Upper lobe of right lung (tissue), 1 donor: ENCODE measurements at regions not wholly inside any gene's neighbourhood (a gene's known extent, or its start where the extent isn't known, plus 50 kb on each side); places are given as distances from the start of the nearest gene placed in this dataset.
"Not testable (repeated sequence)": the region's sequence is repeated elsewhere in the genome, so short reads cannot be mapped to it uniquely, and the experiment has no call there.

Experiments
- ATAC-seq: fragments of 200-7000 bp; cut with Tn5 transposase; one replicate; pipeline ENCODE4 v1.9.1; 2020; ENCODE audit warnings: mild to moderate bottlenecking, moderate library complexity
- DNase-seq: peaks from one replicate; pipeline ENCODE4 v3.0.0-alpha.2; 2020
- H3K27ac ChIP-seq: fragments of 200-600 bp; one replicate; pipeline ENCODE4 v1.8.0; 2022
- H3K27me3 ChIP-seq: fragments of 200-600 bp; one replicate; pipeline ENCODE4 v1.8.0; 2022; ENCODE audit warnings: mild to moderate bottlenecking
- H3K36me3 ChIP-seq: fragments of 200-600 bp; one replicate; pipeline ENCODE4 v1.8.0; 2022
- H3K4me1 ChIP-seq: fragments of 200-600 bp; one replicate; pipeline ENCODE4 v1.8.0; 2022
- H3K4me3 ChIP-seq: fragments of 200-600 bp; one replicate; pipeline ENCODE4 v1.8.0; 2022; ENCODE audit warnings: mild to moderate bottlenecking
- H3K9me3 ChIP-seq: fragments of 200-600 bp; one replicate; pipeline ENCODE4 v1.8.0; 2022
- intact Hi-C: fragments of 100-400 bp; cut with DNase I; formaldehyde crosslinking; loops from one replicate; pipeline ENCODE4 v1.11.0; 2022
- TF ChIP-seq, protein P1 (sequence below): fragments of 200-600 bp; IDR thresholded peaks from one replicate; pipeline ENCODE4 v1.8.0; 2022; ENCODE audit warnings: antibody characterized with exemption
- donor health status: DM: no; HTN: yes; CAD: no; lungs with severe emphysema.

DNA sequence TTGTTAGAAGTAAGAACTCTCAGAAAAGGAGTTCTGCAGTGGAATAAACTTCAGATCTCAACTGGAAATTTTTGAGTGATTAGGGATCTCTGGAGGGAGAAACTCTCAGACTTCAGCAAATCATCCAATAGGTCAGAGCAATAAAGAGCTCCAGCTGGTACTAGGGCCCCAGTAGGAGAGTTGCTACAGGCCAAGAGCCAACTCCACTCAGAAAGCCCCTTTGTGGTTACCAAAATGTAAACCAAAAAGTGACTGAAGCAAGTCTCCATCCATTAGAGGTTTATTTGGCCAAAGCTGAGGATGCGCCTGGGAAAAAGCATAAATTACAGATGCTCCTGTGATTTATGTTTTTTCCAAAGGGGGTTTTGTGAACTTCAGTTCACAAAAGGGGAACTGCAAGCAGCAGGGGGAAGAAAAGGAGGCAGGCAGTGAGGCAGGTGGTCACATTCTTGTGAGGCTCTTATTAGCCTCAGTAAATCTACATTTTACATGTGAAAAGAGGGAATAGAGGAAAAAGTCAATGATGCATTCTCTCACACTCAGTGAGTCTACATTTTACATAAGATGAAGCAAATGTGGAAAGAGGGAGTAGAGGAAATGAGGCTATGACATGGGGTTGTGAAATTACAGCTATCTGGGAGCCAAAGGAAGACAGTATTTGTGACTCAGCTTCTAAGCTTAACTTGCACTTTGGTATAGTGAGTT, 92.4 kb upstream of the DAZL start:
- TF ChIP-seq, protein P1, sequence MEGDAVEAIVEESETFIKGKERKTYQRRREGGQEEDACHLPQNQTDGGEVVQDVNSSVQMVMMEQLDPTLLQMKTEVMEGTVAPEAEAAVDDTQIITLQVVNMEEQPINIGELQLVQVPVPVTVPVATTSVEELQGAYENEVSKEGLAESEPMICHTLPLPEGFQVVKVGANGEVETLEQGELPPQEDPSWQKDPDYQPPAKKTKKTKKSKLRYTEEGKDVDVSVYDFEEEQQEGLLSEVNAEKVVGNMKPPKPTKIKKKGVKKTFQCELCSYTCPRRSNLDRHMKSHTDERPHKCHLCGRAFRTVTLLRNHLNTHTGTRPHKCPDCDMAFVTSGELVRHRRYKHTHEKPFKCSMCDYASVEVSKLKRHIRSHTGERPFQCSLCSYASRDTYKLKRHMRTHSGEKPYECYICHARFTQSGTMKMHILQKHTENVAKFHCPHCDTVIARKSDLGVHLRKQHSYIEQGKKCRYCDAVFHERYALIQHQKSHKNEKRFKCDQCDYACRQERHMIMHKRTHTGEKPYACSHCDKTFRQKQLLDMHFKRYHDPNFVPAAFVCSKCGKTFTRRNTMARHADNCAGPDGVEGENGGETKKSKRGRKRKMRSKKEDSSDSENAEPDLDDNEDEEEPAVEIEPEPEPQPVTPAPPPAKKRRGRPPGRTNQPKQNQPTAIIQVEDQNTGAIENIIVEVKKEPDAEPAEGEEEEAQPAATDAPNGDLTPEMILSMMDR, result no peak
- ATAC-seq (no peak), DNase-seq (no peak)
- intact Hi-C loops, result no loop called here
- no peaks in the 10 kb centered on the region for H3K36me3 ChIP-seq
- no peak overlapping the region for H3K27ac ChIP-seq
- H3K4me1 ChIP-seq, result no peaks in the 10 kb centered on the region
- no peaks in the 10 kb centered on the region for H3K9me3 ChIP-seq
- H3K27me3 ChIP-seq, result no peaks in the 10 kb centered on the region
- no peak overlapping the region for H3K4me3 ChIP-seq

DNA sequence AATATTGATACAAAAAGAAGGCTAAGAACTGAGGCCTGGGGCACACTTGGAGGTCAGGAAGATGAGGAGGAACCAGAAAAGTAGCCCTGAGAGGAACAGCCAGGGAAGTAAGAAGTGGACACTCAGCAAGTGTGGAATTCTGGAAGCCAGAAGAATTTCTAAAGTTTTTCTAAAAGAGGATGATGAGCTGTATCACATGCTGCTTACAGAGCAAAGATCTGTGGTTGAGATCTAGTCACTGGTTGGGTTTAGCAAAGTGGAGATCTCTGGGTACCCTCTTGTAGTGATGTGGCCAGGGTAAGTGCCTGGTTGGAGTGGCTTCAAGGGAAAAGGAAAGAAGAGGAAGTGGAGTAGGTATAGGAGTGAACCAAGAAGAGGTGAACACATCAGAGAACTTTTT, 95.4 kb upstream of the DAZL start:
- ATAC-seq (no peak), DNase-seq (no peak)
- H3K4me1 ChIP-seq, result no peaks in the 10 kb centered on the region
- H3K36me3 ChIP-seq, result no peaks in the 10 kb centered on the region
- no peaks in the 10 kb centered on the region for H3K27me3 ChIP-seq
- TF ChIP-seq, protein P1, result no peak
- no peak overlapping the region for H3K4me3 ChIP-seq
- no peak overlapping the region for H3K27ac ChIP-seq
- no peaks in the 10 kb centered on the region for H3K9me3 ChIP-seq
- intact Hi-C loops, result no loop called here

DNA sequence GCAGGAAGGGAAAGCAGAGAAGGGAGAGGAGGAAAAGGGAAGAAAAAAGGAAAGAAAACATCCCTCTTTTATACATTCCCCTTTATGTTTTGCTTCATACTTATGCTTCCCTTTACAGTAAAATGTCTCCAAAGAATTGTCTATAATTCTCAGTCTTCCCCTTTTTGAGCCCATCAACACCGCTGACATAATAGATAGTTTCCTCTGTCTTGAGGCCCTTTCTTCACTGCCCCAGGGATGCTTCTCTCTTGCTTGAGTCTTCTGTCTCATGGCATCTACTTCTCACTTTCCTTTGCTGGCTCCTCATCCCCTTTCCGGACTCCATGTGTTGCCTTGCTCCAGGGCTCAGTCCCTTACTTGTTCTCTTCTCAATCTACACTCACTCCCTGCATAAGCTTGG, 99.7 kb upstream of the DAZL start:
- DNase-seq (no peak), ATAC-seq (peak; percentile 53)
- no peaks in the 10 kb centered on the region for H3K36me3 ChIP-seq
- intact Hi-C loops, result no loop called here
- H3K9me3 ChIP-seq, result no peaks in the 10 kb centered on the region
- TF ChIP-seq, protein P1, result no peak
- no peaks in the 10 kb centered on the region for H3K27me3 ChIP-seq
- no peak overlapping the region for H3K27ac ChIP-seq
- H3K4me1 ChIP-seq, result no peaks in the 10 kb centered on the region
- no peak overlapping the region for H3K4me3 ChIP-seq

DNA sequence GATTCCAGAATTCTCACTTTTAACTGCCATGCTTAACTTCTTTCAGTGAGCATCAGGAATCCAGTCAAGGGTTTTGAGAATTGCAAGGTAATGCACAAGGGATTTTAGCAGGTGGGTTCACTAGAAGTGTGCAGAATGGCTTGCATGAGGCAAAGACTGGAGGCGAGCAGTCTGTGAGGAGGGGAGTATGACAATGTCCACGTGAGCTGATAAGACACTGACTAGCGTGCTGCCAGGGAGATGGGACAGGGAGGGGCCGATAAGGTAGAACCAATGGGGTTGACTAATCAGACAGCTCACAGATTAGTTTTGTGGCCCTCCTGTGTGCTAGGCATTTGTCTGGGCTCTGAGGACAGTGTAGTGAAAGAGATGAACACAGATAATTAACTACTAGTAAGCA, 102.0 kb upstream of the DAZL start:
- H3K4me1 ChIP-seq, result no peaks in the 10 kb centered on the region
- no peak overlapping the region for H3K27ac ChIP-seq
- H3K9me3 ChIP-seq, result no peaks in the 10 kb centered on the region
- DNase-seq (no peak), ATAC-seq (no peak)
- TF ChIP-seq, protein P1, result no peak
- no peak overlapping the region for H3K4me3 ChIP-seq
- H3K27me3 ChIP-seq, result no peaks in the 10 kb centered on the region
- no peaks in the 10 kb centered on the region for H3K36me3 ChIP-seq
- intact Hi-C loops, result no loop called here

DNA sequence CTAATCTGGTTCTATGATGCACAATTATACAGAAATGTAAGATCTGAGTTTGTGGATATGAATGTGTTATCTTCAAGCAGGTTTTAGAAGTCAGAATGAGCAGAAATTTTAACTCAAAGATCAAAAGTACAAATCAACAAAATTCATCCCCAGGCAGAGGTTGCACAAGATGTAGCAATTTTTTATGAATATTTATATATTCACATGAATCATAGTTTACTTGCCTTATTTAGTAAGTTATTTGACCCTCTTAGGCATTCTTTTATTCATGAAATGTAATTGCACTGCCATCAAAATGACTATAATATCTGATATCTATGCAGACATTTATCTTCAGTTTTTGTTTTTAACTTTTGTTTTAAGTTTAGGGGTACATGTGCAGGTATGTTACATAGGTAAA, 103.1 kb upstream of the DAZL start:
- ATAC-seq (no peak), DNase-seq (no peak)
- TF ChIP-seq, protein P1, result no peak
- no peaks in the 10 kb centered on the region for H3K36me3 ChIP-seq
- H3K27ac ChIP-seq, result no peak overlapping the region
- no peaks in the 10 kb centered on the region for H3K4me1 ChIP-seq
- H3K27me3 ChIP-seq, result no peaks in the 10 kb centered on the region
- no peaks in the 10 kb centered on the region for H3K9me3 ChIP-seq
- intact Hi-C loops, result no loop called here
- H3K4me3 ChIP-seq, result no peak overlapping the region

DNA sequence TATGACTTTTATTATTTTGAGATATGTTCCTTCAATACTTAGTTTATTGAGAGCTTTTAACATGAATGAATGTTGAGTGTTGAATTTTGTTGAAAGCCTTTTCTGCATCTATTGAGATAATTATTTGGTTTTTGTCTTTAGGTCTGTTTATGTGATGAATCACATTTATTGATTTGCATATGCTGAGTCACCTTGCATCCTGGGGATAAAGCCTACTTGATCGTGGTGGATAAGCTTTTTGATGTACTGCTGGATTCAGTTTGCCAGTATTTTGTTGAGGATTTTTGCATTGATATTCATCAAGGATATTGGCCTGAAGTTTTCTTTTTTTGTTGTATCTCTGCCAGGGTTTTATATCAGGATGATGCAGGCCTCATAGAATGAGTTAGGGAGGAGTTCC, 106.5 kb upstream of the DAZL start:
- H3K9me3 ChIP-seq, H3K27ac ChIP-seq, H3K4me1 ChIP-seq, H3K36me3 ChIP-seq, H3K4me3 ChIP-seq, DNase-seq, H3K27me3 ChIP-seq, intact Hi-C loops, ATAC-seq: not testable (repeated sequence)
